GM20000 (cell line): ENCODE measurements at regions not wholly inside any gene's neighbourhood (a gene's known extent, or its start where the extent isn't known, plus 50 kb on each side); places are given as distances from the start of the nearest gene placed in this dataset.

ENCODE experiments used
- DNase-seq: peaks from one replicate; pipeline ENCODE4 v3.0.0; 2012; ENCODE audit warnings: low spot score
- CTCF ChIP-seq: IDR thresholded peaks from 2 replicates; pipeline ENCODE4 v1.5.1; 2012; ENCODE audit warnings: mild to moderate bottlenecking, control low read depth; ENCODE audit errors: extremely low read depth, missing control alignments

DNA sequence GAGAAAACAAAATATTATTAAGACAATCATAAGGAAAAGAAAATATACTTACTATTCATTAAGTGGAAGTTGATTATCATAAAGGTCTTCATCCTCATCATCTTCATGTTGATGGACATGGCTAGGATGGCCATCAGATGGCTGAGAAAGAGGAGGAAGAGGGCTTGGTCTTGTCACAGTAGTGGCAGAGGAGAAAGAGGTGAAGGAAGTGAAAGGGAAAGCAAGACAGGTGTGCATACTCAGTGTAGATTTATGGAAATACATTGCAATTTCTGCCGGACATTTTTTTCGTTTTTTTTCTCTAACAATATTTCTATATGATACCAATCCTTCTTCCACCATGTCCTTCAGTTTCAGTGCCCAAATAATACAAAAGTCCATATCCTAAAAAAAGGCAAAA, 1409.8 kb downstream of the PCDH7 start:
- no peak for DNase-seq
- no peak for TF ChIP-seq CTCF

GRCh38 chr4:32133141-32133540, 1413.0 kb downstream of the PCDH7 start:
- DNase-seq, result no peak
- TF ChIP-seq CTCF, result no peak

DNA sequence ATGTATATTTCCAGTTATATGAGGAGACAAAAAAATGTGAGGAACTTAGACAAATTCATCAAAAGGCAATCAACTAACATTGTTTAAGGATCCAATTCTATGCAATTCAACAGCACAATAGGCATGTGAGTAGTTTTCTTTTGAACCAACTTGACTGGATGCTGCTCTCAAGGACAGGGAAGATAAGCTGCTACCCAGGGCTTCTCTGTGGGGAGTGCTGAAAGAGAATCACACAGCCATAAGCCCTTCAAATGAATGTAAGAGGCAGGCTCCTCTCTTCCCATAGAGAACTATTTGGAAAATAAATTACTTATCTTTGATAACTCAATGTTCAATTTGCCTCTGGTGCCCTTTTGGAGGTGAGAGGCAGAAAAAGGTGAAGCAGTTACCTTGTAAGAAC, 1413.6 kb downstream of the PCDH7 start:
- no peak for TF ChIP-seq CTCF
- DNase-seq, result no peak

DNA sequence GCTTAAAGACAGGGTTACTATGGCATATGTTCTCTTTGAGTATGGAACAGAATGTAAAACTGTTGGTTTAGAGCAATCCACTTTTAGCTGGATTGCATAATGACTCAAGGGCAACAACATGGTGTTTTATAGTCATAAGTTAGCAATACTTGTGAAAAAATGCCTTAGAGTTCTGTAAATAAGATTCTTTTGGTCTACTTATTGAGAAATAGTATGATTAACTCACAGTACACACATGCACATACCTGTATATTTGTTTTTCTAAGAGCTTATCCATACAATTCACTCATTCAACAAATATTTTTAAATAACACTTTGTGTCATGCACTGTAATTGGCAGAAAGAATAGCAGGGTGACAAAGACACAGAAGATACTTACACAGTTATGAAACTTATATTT, 1415.5 kb downstream of the PCDH7 start:
- DNase-seq, result no peak
- TF ChIP-seq CTCF, result no peak

DNA sequence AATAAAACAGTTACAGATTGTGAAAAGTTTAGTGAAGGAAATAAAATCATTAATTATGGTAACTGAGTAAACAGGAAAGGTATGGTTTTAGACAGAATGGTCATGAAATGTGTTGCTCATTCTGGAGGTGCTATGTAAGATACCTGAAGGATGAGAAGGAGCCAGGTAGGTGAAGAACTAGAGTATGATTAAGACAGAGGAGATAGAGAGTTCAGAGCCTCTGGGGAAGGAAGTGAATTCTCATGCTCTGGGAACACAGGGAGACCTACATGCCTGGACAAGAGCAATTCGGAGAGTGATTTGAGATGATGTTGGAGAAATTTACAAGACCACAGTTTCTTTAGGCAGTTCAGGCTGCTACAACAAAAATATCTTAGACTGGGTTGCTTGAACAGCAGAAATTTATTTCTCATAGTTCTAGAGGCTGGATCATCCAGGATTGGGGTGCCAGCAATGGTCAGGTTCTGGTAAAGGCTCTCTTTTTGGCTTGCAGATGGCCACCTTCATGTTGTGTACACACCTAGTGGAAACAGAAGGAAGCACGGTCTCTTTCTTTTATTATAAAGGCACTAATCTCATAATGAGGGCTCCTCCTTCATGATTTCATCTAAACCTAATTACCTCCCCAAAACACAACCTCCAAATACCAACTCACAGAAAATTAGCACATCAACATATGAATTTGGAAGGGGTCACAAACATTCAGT, 1416.1 kb downstream of the PCDH7 start:
- no peak for DNase-seq
- no peak for TF ChIP-seq CTCF

DNA sequence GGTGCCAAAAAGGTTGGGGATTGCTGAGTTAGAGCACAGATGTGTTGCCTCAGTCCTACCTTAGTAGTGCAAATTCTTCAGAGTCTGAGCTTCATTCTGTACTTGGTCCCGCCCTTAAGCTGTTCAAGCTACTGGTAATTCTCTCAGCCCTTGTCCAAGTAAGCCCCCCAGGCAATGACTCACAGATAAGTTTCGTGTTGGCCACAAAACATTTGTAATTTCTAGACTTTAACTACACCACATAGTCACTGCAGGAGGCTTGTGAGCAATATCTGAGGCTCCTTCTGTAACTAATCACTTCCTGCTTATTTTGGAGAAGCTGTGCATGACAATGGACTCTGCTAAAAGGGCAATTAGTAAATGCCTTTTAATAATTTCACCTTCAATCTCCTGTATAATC, 1420.5 kb downstream of the PCDH7 start:
- DNase-seq, result no peak
- no peak for TF ChIP-seq CTCF

GRCh38 chr4:32142075-32142474, 1421.9 kb downstream of the PCDH7 start:
- TF ChIP-seq CTCF, result no peak
- no peak for DNase-seq
